Body of pancreas (tissue), 4 donors: ENCODE measurements at regions not wholly inside any gene's neighbourhood (a gene's known extent, or its start where the extent isn't known, plus 50 kb on each side); places are given as distances from the start of the nearest gene placed in this dataset. TPM values are rescaled to one million over a fixed set of nuclear protein-coding genes. Genes with fewer than 3 reads are reported as not detected.
A peak's percentile ranks its signal among the peaks of the same experiment; 100 is the strongest.

Experiments
- ATAC-seq: fragments of 150-250 bp; one replicate; pipeline ENCODE4 v1.9.1; 2016
- DNase-seq, 4 donors: peaks; one replicate each; pipeline ENCODE4 v3.0.0-alpha.2; 2019
- H3K27ac ChIP-seq, 4 donors: fragments of 200-600 bp; sonication (generic); 1 replicate in 3 of 4; 2 replicates in 1 of 4; pipeline versions ENCODE4 v1.5.1 to v1.6.1; 2016 to 2019; ENCODE audit warnings: mild to moderate bottlenecking in 1 of 4, mixed read lengths in 1 of 4, moderate library complexity in 1 of 4
- H3K27me3 ChIP-seq, 2 donors: fragments of 200-600 bp; sonication (generic); one replicate each; pipeline ENCODE4 v1.6.0; 2016; ENCODE audit warnings: mild to moderate bottlenecking in 1 of 2
- H3K36me3 ChIP-seq, 2 donors: fragments of 200-600 bp; sonication (generic); replicated peaks in 1 of 2; 2 replicates each; pipeline ENCODE4 v1.5.1; 2016; ENCODE audit warnings: low read depth in 2 of 2; ENCODE audit not compliant: insufficient read depth in 1 of 2
- H3K4me1 ChIP-seq: fragments of 200-600 bp; sonication (generic); one replicate; pipeline ENCODE4 v1.6.0; 2016
- H3K4me3 ChIP-seq, 2 donors: fragments of 200-600 bp; sonication (generic); 1 replicate in 1 of 2; 2 replicates in 1 of 2; pipeline ENCODE4 v1.5.1; 2016 to 2019
- H3K9me3 ChIP-seq, 3 donors: fragments of 200-600 bp; sonication (generic); 1 replicate in 2 of 3; 2 replicates in 1 of 3; pipeline ENCODE4 v1.5.1; 2016
- POLR2A ChIP-seq, 3 donors: fragments of 450-650 bp; IDR thresholded peaks; one replicate each; pipeline ENCODE4 v1.6.1; 2016; ENCODE audit warnings: antibody characterized with exemption in 3 of 3, mild to moderate bottlenecking in 2 of 3
- WGBS, 2 donors: methylation state at CpG; one replicate each; pipeline ENCODE4 v1.1.5; 2017; 5-methylcytosine and 5-hydroxymethylcytosine counted together
- intact Hi-C: fragments of 100-400 bp; cut with DNase I; formaldehyde crosslinking; loops from one replicate; pipeline ENCODE4 v1.15.1; 2023
- small RNA-seq: library from RNA; depleted of rRNA; stranded (forward); fragments of <200 nt; gene quantifications from one replicate; pipeline ENCODE3, GENCODE V24; 2016
- TF ChIP-seq, protein P1 (sequence below), 7 experiments: fragments of 450-650 bp in 4 of 7; fragments of 200-600 bp in 3 of 7; sonication (generic) in 3 of 7; IDR thresholded peaks; one replicate each; pipeline ENCODE4 v1.5.1; 2016 to 2019; ENCODE audit warnings: antibody characterized with exemption in 7 of 7

- no peaks in the 10 kb centered on the region for H3K9me3 ChIP-seq
- intact Hi-C loops, result no loop called here
- peak in 1 of 4 donors; percentile 19 for DNase-seq
- H3K4me1 ChIP-seq, result no peaks in the 10 kb centered on the region
- ATAC-seq, result no peak
- H3K4me3 ChIP-seq, result no peak overlapping the region
- TF ChIP-seq, protein P1, sequence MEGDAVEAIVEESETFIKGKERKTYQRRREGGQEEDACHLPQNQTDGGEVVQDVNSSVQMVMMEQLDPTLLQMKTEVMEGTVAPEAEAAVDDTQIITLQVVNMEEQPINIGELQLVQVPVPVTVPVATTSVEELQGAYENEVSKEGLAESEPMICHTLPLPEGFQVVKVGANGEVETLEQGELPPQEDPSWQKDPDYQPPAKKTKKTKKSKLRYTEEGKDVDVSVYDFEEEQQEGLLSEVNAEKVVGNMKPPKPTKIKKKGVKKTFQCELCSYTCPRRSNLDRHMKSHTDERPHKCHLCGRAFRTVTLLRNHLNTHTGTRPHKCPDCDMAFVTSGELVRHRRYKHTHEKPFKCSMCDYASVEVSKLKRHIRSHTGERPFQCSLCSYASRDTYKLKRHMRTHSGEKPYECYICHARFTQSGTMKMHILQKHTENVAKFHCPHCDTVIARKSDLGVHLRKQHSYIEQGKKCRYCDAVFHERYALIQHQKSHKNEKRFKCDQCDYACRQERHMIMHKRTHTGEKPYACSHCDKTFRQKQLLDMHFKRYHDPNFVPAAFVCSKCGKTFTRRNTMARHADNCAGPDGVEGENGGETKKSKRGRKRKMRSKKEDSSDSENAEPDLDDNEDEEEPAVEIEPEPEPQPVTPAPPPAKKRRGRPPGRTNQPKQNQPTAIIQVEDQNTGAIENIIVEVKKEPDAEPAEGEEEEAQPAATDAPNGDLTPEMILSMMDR (IDR thresholded peaks at IDR 0.05), result no peak
- TF ChIP-seq POLR2A (IDR thresholded peaks at IDR 0.05), result no peak
- 62 to 68% methylated on average over 9 of the region's 9 CpGs for WGBS, 2 donors
- H3K27me3 ChIP-seq, result no peaks in the 10 kb centered on the region
- no peak overlapping the region for H3K27ac ChIP-seq
- H3K36me3 ChIP-seq, result no peaks in the 10 kb centered on the region
Measured at GRCh38 chr4:14934704-14935390, 67.4 kb upstream of the CPEB2 start.

GRCh38 chr4:14943749-14944148 lies 58.5 kb upstream of the CPEB2 start:
- Histone ChIP-seq H3K36me3 (no peaks in the 10 kb centered on the region), H3K4me1 (no peaks in the 10 kb centered on the region), H3K9me3 (no peaks in the 10 kb centered on the region), H3K27ac (no peak overlapping the region), H3K27me3 (no peaks in the 10 kb centered on the region), H3K4me3 (no peak overlapping the region)
- intact Hi-C loops, result no loop called here
- ATAC-seq (no peak), DNase-seq (no peak)
- TF ChIP-seq POLR2A (IDR thresholded peaks at IDR 0.05), result no peak
- TF ChIP-seq, protein P1 (IDR thresholded peaks at IDR 0.05), result no peak
- 77% methylated on average over 7 of the region's 7 CpGs for WGBS, 2 donors

DNA sequence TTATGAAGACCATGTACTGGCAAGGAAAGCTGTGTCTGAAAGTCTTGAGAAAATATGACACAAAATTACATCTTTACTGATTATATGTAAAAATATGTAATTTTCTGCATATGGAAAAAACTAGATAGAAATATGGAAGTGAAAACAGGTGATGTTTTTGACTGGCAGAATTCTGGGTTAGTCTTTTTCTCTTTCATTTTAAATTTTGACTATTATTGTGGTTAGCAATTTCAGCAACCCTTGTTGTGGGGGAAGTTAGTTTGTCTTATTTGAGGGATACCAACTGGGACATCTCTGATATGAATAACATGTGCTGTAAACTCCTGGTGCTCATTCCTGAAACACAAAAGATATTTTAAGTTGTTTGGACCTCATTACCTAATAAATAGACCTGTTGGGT lies 49.9 kb upstream of the CPEB2 start:
- intact Hi-C loops, result no loop called here
- H3K27me3 ChIP-seq, result no peaks in the 10 kb centered on the region
- no peaks in the 10 kb centered on the region for H3K36me3 ChIP-seq
- H3K27ac ChIP-seq, result no peak overlapping the region
- H3K9me3 ChIP-seq, result no peaks in the 10 kb centered on the region
- TF ChIP-seq, protein P1 (IDR thresholded peaks at IDR 0.05), result no peak
- TF ChIP-seq POLR2A (IDR thresholded peaks at IDR 0.05), result no peak
- ATAC-seq (no peak), DNase-seq (no peak)
- H3K4me1 ChIP-seq, result no peaks in the 10 kb centered on the region
- no peak overlapping the region for H3K4me3 ChIP-seq

Small RNAs in the stretch of these regions (small RNA-seq; reads per million reads assigned to genes)
- gene RF00092, result not detected
